ENCODE measurements at regions not wholly inside any gene's neighbourhood (a gene's known extent, or its start where the extent isn't known, plus 50 kb on each side); places are given as distances from the start of the nearest gene placed in this dataset.

GRCh38 chr4:64893205-64893604, 484.0 kb upstream of the TECRL start:
- H3K36me3 ChIP-seq (ENCODE audit: control insufficient read depth in 1 of 2, insufficient read depth in 2 of 2, low read length in 2 of 2) = no peaks in the 10 kb centered on the region
- no peak overlapping the region for H3K27ac ChIP-seq (ENCODE audit: low read depth, low read length)
- H3K9ac ChIP-seq (ENCODE audit: low read length) = no peak overlapping the region
- H4K20me1 ChIP-seq (ENCODE audit: insufficient read depth) = no peaks in the 10 kb centered on the region
- ATAC-seq (no peak), DNase-seq (ENCODE audit: low read depth, low spot score) (no peak)
- H3K4me1 ChIP-seq (ENCODE audit: control insufficient read depth in 1 of 2, insufficient read depth in 2 of 2, low read length in 2 of 2) = no peaks in the 10 kb centered on the region
- H3K4me3 ChIP-seq (replicated peaks in 1 of 2; ENCODE audit: low read depth in 1 of 2, low read length in 2 of 2) = no peak overlapping the region
- no peaks in the 10 kb centered on the region for H3K27me3 ChIP-seq (ENCODE audit: insufficient read depth, low read length)
- intact Hi-C loops (cut with micrococcal nuclease) = no loop called here
- H3K4me2 ChIP-seq (ENCODE audit: low read length) = no peak overlapping the region
- no peaks in the 10 kb centered on the region for H3K79me2 ChIP-seq (ENCODE audit: insufficient read depth, low read length)
- H2AFZ ChIP-seq (ENCODE audit: low read depth, low read length, poor library complexity, severe bottlenecking) = no peak overlapping the region
- peaks cover 4 to 21% of the 10 kb centered on the region in 2 experiments; a peak in 3 of 4 replicates for H3K9me3 ChIP-seq (ENCODE audit: control insufficient read depth in 1 of 2, insufficient read depth in 1 of 2, low read depth in 1 of 2, low read length in 2 of 2)
- no peaks in the 10 kb centered on the region for H3K9me2 ChIP-seq (ENCODE audit: insufficient read depth)
- ChIA-PET POLR2A (no interaction called here), CTCF (no interaction called here), RAD21 (ENCODE audit: low non-redundant PET in 1 of 2, low total read pairs in 2 of 2, uncharacterized antibody in 2 of 2, unreplicated experiment in 2 of 2) (no interaction called here)
- BruUV-seq (replicated peaks) = no TSS peak
- TF ChIP-seq ELF1 (IDR thresholded peaks at IDR 0.05; ENCODE audit: borderline replicate concordance, low read depth) (no peak), MAX (IDR thresholded peaks at IDR 0.05) (no peak), EGR1 (IDR thresholded peaks at IDR 0.05; ENCODE audit: low read depth) (no peak), ZFX (IDR thresholded peaks at IDR 0.05) (no peak), SRF (IDR thresholded peaks at IDR 0.05; ENCODE audit: low read depth) (no peak), RAD21 (IDR thresholded peaks at IDR 0.05; ENCODE audit: low read depth) (no peak), SP1 (IDR thresholded peaks at IDR 0.05; ENCODE audit: low read depth) (no peak), EZH2phosphoT487 (IDR thresholded peaks at IDR 0.05; ENCODE audit: borderline replicate concordance) (no peak), JUND (IDR thresholded peaks at IDR 0.05) (no peak)

- no peak for ATAC-seq
- intact Hi-C loops (cut with micrococcal nuclease) = no loop called here
- H3K4me3 ChIP-seq (replicated peaks in 1 of 2; ENCODE audit: low read depth in 1 of 2, low read length in 2 of 2) = no peak overlapping the region
- no peak overlapping the region for H2AFZ ChIP-seq (ENCODE audit: low read depth, low read length, poor library complexity, severe bottlenecking)
- H4K20me1 ChIP-seq (ENCODE audit: insufficient read depth) = no peaks in the 10 kb centered on the region
- POLR2A ChIA-PET = no interaction called here
- H3K9ac ChIP-seq (ENCODE audit: low read length) = no peak overlapping the region
- no peak for DNase-seq (ENCODE audit: low read depth, low spot score)
- no peak overlapping the region for H3K27ac ChIP-seq (ENCODE audit: low read depth, low read length)
- H3K4me2 ChIP-seq (ENCODE audit: low read length) = no peak overlapping the region
- CTCF ChIA-PET = no interaction called here
- H3K79me2 ChIP-seq (ENCODE audit: insufficient read depth, low read length) = no peaks in the 10 kb centered on the region
- H3K9me3 ChIP-seq (ENCODE audit: control insufficient read depth in 1 of 2, insufficient read depth in 1 of 2, low read depth in 1 of 2, low read length in 2 of 2) = peaks cover 7 to 36% of the 10 kb centered on the region in 2 experiments; a peak in 3 of 4 replicates
- RAD21 ChIA-PET (ENCODE audit: low non-redundant PET in 1 of 2, low total read pairs in 2 of 2, uncharacterized antibody in 2 of 2, unreplicated experiment in 2 of 2) = no interaction called here
- no peaks in the 10 kb centered on the region for H3K9me2 ChIP-seq (ENCODE audit: insufficient read depth)
- H3K36me3 ChIP-seq (ENCODE audit: control insufficient read depth in 1 of 2, insufficient read depth in 2 of 2, low read length in 2 of 2) = no peaks in the 10 kb centered on the region
- BruUV-seq (replicated peaks) = no TSS peak
- no peaks in the 10 kb centered on the region for H3K27me3 ChIP-seq (ENCODE audit: insufficient read depth, low read length)
- no peaks in the 10 kb centered on the region for H3K4me1 ChIP-seq (ENCODE audit: control insufficient read depth in 1 of 2, insufficient read depth in 2 of 2, low read length in 2 of 2)
- TF ChIP-seq ELF1 (IDR thresholded peaks at IDR 0.05; ENCODE audit: borderline replicate concordance, low read depth) (no peak), SRF (IDR thresholded peaks at IDR 0.05; ENCODE audit: low read depth) (no peak), EZH2phosphoT487 (IDR thresholded peaks at IDR 0.05; ENCODE audit: borderline replicate concordance) (no peak), CEBPB (IDR thresholded peaks at IDR 0.05; ENCODE audit: low read depth) (no peak), RAD21 (IDR thresholded peaks at IDR 0.05; ENCODE audit: low read depth) (no peak), POLR2AphosphoS5 (IDR thresholded peaks at IDR 0.05; ENCODE audit: low read depth, low read length) (no peak), EGR1 (IDR thresholded peaks at IDR 0.05; ENCODE audit: low read depth) (no peak), YY1 (IDR thresholded peaks at IDR 0.05; ENCODE audit: extremely low read depth, insufficient replicate concordance, low read depth, low read length) (no peak), ZBTB33 (IDR thresholded peaks at IDR 0.05; ENCODE audit: extremely low read depth, insufficient replicate concordance, low read length) (no peak), SP1 (IDR thresholded peaks at IDR 0.05; ENCODE audit: low read depth) (no peak), JUND (IDR thresholded peaks at IDR 0.05) (no peak)
- TF ChIP-seq, protein P1, sequence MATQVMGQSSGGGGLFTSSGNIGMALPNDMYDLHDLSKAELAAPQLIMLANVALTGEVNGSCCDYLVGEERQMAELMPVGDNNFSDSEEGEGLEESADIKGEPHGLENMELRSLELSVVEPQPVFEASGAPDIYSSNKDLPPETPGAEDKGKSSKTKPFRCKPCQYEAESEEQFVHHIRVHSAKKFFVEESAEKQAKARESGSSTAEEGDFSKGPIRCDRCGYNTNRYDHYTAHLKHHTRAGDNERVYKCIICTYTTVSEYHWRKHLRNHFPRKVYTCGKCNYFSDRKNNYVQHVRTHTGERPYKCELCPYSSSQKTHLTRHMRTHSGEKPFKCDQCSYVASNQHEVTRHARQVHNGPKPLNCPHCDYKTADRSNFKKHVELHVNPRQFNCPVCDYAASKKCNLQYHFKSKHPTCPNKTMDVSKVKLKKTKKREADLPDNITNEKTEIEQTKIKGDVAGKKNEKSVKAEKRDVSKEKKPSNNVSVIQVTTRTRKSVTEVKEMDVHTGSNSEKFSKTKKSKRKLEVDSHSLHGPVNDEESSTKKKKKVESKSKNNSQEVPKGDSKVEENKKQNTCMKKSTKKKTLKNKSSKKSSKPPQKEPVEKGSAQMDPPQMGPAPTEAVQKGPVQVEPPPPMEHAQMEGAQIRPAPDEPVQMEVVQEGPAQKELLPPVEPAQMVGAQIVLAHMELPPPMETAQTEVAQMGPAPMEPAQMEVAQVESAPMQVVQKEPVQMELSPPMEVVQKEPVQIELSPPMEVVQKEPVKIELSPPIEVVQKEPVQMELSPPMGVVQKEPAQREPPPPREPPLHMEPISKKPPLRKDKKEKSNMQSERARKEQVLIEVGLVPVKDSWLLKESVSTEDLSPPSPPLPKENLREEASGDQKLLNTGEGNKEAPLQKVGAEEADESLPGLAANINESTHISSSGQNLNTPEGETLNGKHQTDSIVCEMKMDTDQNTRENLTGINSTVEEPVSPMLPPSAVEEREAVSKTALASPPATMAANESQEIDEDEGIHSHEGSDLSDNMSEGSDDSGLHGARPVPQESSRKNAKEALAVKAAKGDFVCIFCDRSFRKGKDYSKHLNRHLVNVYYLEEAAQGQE (IDR thresholded peaks at IDR 0.05; ENCODE audit: low read depth) = no peak
Measured at GRCh38 chr4:64889906-64890610, 480.8 kb upstream of the TECRL start.

Measured in HCT116 (cell line).